GM12865 (cell line): ENCODE measurements at regions not wholly inside any gene's neighbourhood (a gene's known extent, or its start where the extent isn't known, plus 50 kb on each side); places are given as distances from the start of the nearest gene placed in this dataset.

Source experiments
- DNase-seq: peaks from one replicate; pipeline ENCODE4 v3.0.0; 2010; ENCODE audit warnings: low read depth
- H3K4me3 ChIP-seq: 2 replicates; pipeline ENCODE4 v1.5.1; 2011; ENCODE audit warnings: mild to moderate bottlenecking, low read depth, low read length, control low read depth
- CTCF ChIP-seq: IDR thresholded peaks from 2 replicates; pipeline ENCODE4 v1.5.1; 2011; ENCODE audit warnings: low read length, control low read depth, low read depth, inconsistent platforms; ENCODE audit not compliant: insufficient read depth; ENCODE audit errors: missing control alignments

GRCh38 chr17:59485015-59485414 is 80.4 kb upstream of the DHX40 start:
- TF ChIP-seq CTCF, result no peak
- no peak overlapping the region for H3K4me3 ChIP-seq
- DNase-seq, result no peak

GRCh38 chr17:59485946-59486345 is 79.5 kb upstream of the DHX40 start:
- H3K4me3 ChIP-seq, result no peak overlapping the region
- no peak for TF ChIP-seq CTCF
- DNase-seq, result no peak

- no peak overlapping the region for H3K4me3 ChIP-seq
- no peak for DNase-seq
- TF ChIP-seq CTCF, result no peak
Measured at GRCh38 chr17:59487161-59487873, 78.1 kb upstream of the DHX40 start.

- TF ChIP-seq CTCF, result no peak
- H3K4me3 ChIP-seq, result no peak overlapping the region
- no peak for DNase-seq
Measured at GRCh38 chr17:59488805-59489204, 76.6 kb upstream of the DHX40 start.

GRCh38 chr17:59490216-59490615 is 75.2 kb upstream of the DHX40 start:
- DNase-seq, result no peak
- no peak overlapping the region for H3K4me3 ChIP-seq
- TF ChIP-seq CTCF, result no peak

- no peak for TF ChIP-seq CTCF
- DNase-seq, result no peak
- no peak overlapping the region for H3K4me3 ChIP-seq
Measured at GRCh38 chr17:59491353-59492090, 73.9 kb upstream of the DHX40 start.
